OCI-LY1 (cell line): ENCODE measurements at regions not wholly inside any gene's neighbourhood (a gene's known extent, or its start where the extent isn't known, plus 50 kb on each side); places are given as distances from the start of the nearest gene placed in this dataset.

Experiments used
- H2AFZ ChIP-seq: fragments of 200-600 bp; sonication (generic), shearing (Covaris generic); 2 replicates; pipeline ENCODE4 v1.6.0; 2014; ENCODE audit warnings: antibody characterized with exemption, mild to moderate bottlenecking, low read length
- H3F3A ChIP-seq: fragments of 200-600 bp; sonication (generic), shearing (Covaris generic); 2 replicates; pipeline ENCODE4 v1.6.0; 2014; ENCODE audit warnings: mild to moderate bottlenecking, antibody characterized with exemption, low read length, moderate library complexity; ENCODE audit not compliant: insufficient read depth
- H3K27ac ChIP-seq: fragments of 200-600 bp; sonication (generic); 2 replicates; pipeline ENCODE4 v1.5.1; 2014; ENCODE audit warnings: low read length, mixed run types, mild to moderate bottlenecking, low read depth; ENCODE audit not compliant: poor library complexity, severe bottlenecking
- H3K27me3 ChIP-seq: fragments of 200-600 bp; sonication (generic); 2 replicates; pipeline ENCODE4 v1.6.0; 2014; ENCODE audit warnings: antibody characterized with exemption, mild to moderate bottlenecking, low read length, moderate library complexity; ENCODE audit not compliant: insufficient read depth
- H3K36me3 ChIP-seq: fragments of 200-600 bp; sonication (generic); 2 replicates; pipeline ENCODE4 v1.6.1; 2014; ENCODE audit warnings: mild to moderate bottlenecking, antibody characterized with exemption, low read length, moderate library complexity, mixed read lengths; ENCODE audit not compliant: insufficient read depth
- H3K4me1 ChIP-seq: fragments of 200-600 bp; sonication (generic); 2 replicates; pipeline ENCODE4 v1.5.1; 2014; ENCODE audit warnings: mild to moderate bottlenecking, low read length, moderate library complexity; ENCODE audit not compliant: insufficient read depth, severe bottlenecking
- H3K4me2 ChIP-seq: fragments of 200-600 bp; sonication (generic), shearing (Covaris generic); 2 replicates; pipeline ENCODE4 v1.6.1; 2014; ENCODE audit warnings: low read length
- H3K4me3 ChIP-seq: fragments of 200-600 bp; sonication (generic); 2 replicates; pipeline ENCODE4 v1.5.1; 2014; ENCODE audit warnings: low read length, low read depth, mild to moderate bottlenecking, mixed read lengths; ENCODE audit not compliant: poor library complexity, severe bottlenecking
- H3K79me2 ChIP-seq: fragments of 200-600 bp; shearing (Covaris generic); 2 replicates; pipeline ENCODE4 v1.6.1; 2016; ENCODE audit warnings: mixed run types, low read length, mixed read lengths; ENCODE audit not compliant: insufficient read depth
- H3K9ac ChIP-seq: fragments of 200-600 bp; sonication (generic), shearing (Covaris generic); 2 replicates; pipeline ENCODE4 v1.6.1; 2014; ENCODE audit warnings: mild to moderate bottlenecking, low read length, mixed read lengths
- H3K9me2 ChIP-seq: fragments of 200-600 bp; sonication (generic), shearing (Covaris generic); 2 replicates; pipeline ENCODE4 v1.6.1; 2014; ENCODE audit warnings: low read depth, mild to moderate bottlenecking, low read length, mixed read lengths
- H3K9me3 ChIP-seq: fragments of 200-600 bp; shearing (Covaris generic); 2 replicates; pipeline ENCODE4 v1.6.1; 2014; ENCODE audit warnings: low read length, mixed read lengths
- H4K20me1 ChIP-seq: fragments of 200-600 bp; sonication (generic), shearing (Covaris generic); 2 replicates; pipeline ENCODE4 v1.6.0; 2016; ENCODE audit warnings: mild to moderate bottlenecking, low read length; ENCODE audit not compliant: insufficient read depth
- CTCF ChIP-seq: fragments of 200-600 bp; sonication (generic), shearing (Covaris generic); IDR thresholded peaks from 2 replicates; pipeline ENCODE4 v1.5.1; 2017; ENCODE audit warnings: mild to moderate bottlenecking, antibody characterized with exemption, low read length, moderate library complexity, mixed read lengths
- EZH2 ChIP-seq: fragments of 200-600 bp; sonication (generic), shearing (Covaris generic); IDR thresholded peaks from 2 replicates; pipeline ENCODE4 v1.8.0; 2017; ENCODE audit warnings: borderline replicate concordance, mixed run types, mild to moderate bottlenecking, antibody characterized with exemption, low read length, moderate library complexity, mixed read lengths

DNA sequence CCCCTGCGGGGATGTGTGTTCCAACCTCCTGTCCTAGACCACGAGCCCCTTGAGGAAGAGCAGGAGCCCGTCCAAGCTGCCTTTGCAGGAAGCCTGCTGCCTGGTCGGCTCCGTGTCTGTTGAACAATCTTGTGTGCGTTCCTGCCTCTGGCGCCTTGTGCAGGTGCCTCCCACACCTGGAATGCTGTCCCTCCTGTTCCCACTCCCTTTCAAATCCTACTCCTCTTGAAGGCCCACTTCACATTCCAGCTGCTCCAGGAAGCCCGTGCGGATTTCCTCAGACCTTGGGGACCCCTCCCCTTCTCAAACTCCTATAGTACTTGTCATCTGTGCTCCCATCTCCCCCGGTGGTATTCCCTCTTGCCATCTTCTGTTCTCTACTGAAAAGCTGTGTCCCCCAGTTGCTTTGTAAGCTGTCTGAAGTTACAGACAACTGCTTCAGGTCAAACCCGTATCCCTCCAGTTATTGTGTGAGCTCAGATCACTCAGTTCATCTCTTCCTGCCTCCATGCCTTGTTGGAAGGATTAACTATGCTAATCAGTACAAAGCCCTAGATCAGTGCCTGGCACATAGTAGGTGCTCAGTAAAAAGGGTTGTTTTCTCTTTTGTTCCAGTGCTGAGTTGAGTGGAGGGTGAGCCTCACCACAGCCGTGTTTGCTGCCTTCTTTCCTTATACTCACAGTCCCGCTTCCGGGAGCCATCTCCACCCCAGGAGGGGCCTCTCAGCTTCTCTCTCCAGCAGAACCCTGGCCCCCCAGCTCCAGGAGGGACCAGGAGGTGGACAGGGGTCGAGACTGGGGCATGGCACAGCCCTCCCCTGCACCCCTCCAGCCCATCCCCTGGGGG, 241.8 kb upstream of the CIBAR2 start:
- H3K27ac ChIP-seq: no peak overlapping the region
- no peaks in the 10 kb centered on the region for H3K9me3 ChIP-seq
- H3K4me3 ChIP-seq: no peak overlapping the region
- no peak overlapping the region for H3K9ac ChIP-seq
- no peak overlapping the region for H3K4me2 ChIP-seq
- H3K79me2 ChIP-seq: no peaks in the 10 kb centered on the region
- no peak for TF ChIP-seq EZH2
- TF ChIP-seq CTCF: no peak
- no peaks in the 10 kb centered on the region for H3F3A ChIP-seq
- peaks cover 36% of the 10 kb centered on the region; the same call in 1 of the 2 replicates for H3K27me3 ChIP-seq
- no peaks in the 10 kb centered on the region; the same call in 1 of the 2 replicates for H3K36me3 ChIP-seq
- H2AFZ ChIP-seq: no peak overlapping the region
- H3K9me2 ChIP-seq: no peaks in the 10 kb centered on the region
- peaks cover 4% of the 10 kb centered on the region for H3K4me1 ChIP-seq
- no peaks in the 10 kb centered on the region for H4K20me1 ChIP-seq

- Histone ChIP-seq H4K20me1 (no peaks in the 10 kb centered on the region), H3K36me3 (no peaks in the 10 kb centered on the region; the same call in 1 of the 2 replicates), H3K4me2 (no peak overlapping the region), H3K9me2 (no peaks in the 10 kb centered on the region), H3K4me1 (peaks cover 12% of the 10 kb centered on the region), H3F3A (no peaks in the 10 kb centered on the region), H3K27ac (no peak overlapping the region), H2AFZ (no peak overlapping the region), H3K79me2 (no peaks in the 10 kb centered on the region), H3K27me3 (peaks cover 38% of the 10 kb centered on the region; the same call in 1 of the 2 replicates), H3K9me3 (no peaks in the 10 kb centered on the region), H3K4me3 (no peak overlapping the region), H3K9ac (no peak overlapping the region)
- TF ChIP-seq EZH2: no peak
- TF ChIP-seq CTCF: no peak
These were observed 242.6 kb upstream of the CIBAR2 start for GRCh38 chr16:85354686-85355514.

- Histone ChIP-seq H3K9me2 (no peaks in the 10 kb centered on the region), H3K9me3 (no peaks in the 10 kb centered on the region), H4K20me1 (no peaks in the 10 kb centered on the region), H3F3A (no peaks in the 10 kb centered on the region), H3K36me3 (no peaks in the 10 kb centered on the region; the same call in 1 of the 2 replicates), H3K9ac (no peak overlapping the region), H3K27me3 (peaks cover 32% of the 10 kb centered on the region; the same call in 1 of the 2 replicates), H3K4me2 (no peak overlapping the region), H2AFZ (no peak overlapping the region), H3K4me1 (peaks cover 18% of the 10 kb centered on the region), H3K79me2 (no peaks in the 10 kb centered on the region), H3K4me3 (no peak overlapping the region), H3K27ac (no peak overlapping the region)
- TF ChIP-seq EZH2 (no peak), CTCF (no peak)
These were observed 243.2 kb upstream of the CIBAR2 start for GRCh38 chr16:85355515-85355837.
